Heart left ventricle (tissue), 16 donors: ENCODE measurements at regions not wholly inside any gene's neighbourhood (a gene's known extent, or its start where the extent isn't known, plus 50 kb on each side); places are given as distances from the start of the nearest gene placed in this dataset.
A peak's percentile ranks its signal among the peaks of the same experiment; 100 is the strongest.

Source experiments
- ATAC-seq, 4 donors: fragments of 200-7000 bp; cut with Tn5 transposase; one replicate each; pipeline ENCODE4 v1.9.1; 2020 to 2022; ENCODE audit warnings: moderate library complexity in 4 of 4, mild to moderate bottlenecking in 3 of 4, moderate number of reproducible peaks in 1 of 4
- DNase-seq, 5 donors: peaks; one replicate each; pipeline ENCODE4 v3.0.0-alpha.2; 2020
- H3K27ac ChIP-seq, 12 donors: fragments of 200-600 bp; sonication (generic) in 4 of 12; one replicate each; pipeline versions ENCODE4 v1.5.0 to v1.8.0; 2016 to 2022; ENCODE audit warnings: mild to moderate bottlenecking in 2 of 12
- H3K27me3 ChIP-seq, 9 donors: fragments of 200-600 bp; sonication (generic) in 2 of 9; one replicate each; pipeline versions ENCODE4 v1.5.1 to v1.8.0; 2016 to 2022; ENCODE audit warnings: mild to moderate bottlenecking in 3 of 9
- H3K36me3 ChIP-seq, 9 donors: fragments of 200-600 bp; sonication (generic) in 2 of 9; one replicate each; pipeline versions ENCODE4 v1.5.0 to v1.8.0; 2018 to 2022; ENCODE audit warnings: mild to moderate bottlenecking in 2 of 9
- H3K4me1 ChIP-seq, 12 donors: fragments of 200-600 bp; sonication (generic) in 4 of 12; one replicate each; pipeline versions ENCODE4 v1.5.0 to v1.8.0; 2016 to 2022; ENCODE audit warnings: mild to moderate bottlenecking in 3 of 12
- H3K4me3 ChIP-seq, 12 donors: fragments of 200-600 bp; sonication (generic) in 4 of 12; one replicate each; pipeline versions ENCODE4 v1.5.0 to v1.8.0; 2017 to 2022; ENCODE audit warnings: mild to moderate bottlenecking in 9 of 12, moderate library complexity in 4 of 12
- H3K9me3 ChIP-seq, 12 donors: fragments of 200-600 bp; sonication (generic) in 4 of 12; one replicate each; pipeline versions ENCODE4 v1.5.0 to v1.8.0; 2016 to 2022; ENCODE audit warnings: mild to moderate bottlenecking in 1 of 12
- POLR2A ChIP-seq, 2 donors: fragments of 450-650 bp; IDR thresholded peaks; one replicate each; pipeline ENCODE4 v1.6.1; 2017; ENCODE audit warnings: antibody characterized with exemption in 2 of 2, mild to moderate bottlenecking in 2 of 2, moderate library complexity in 2 of 2
- WGBS, 4 donors: extraction: QIAGEN DNeasy Blood & Tissue Kit in 2 of 4; methylation state at CpG; one replicate each; pipeline versions ENCODE4 v1.1.5 to v1.1.7; 2013 to 2018; 5-methylcytosine and 5-hydroxymethylcytosine counted together
- intact Hi-C, 10 donors: fragments of 100-400 bp; cut with DNase I; formaldehyde crosslinking; loops; one replicate each; pipeline versions ENCODE4 v1.11.1 to v1.14.2; 2022
- TF ChIP-seq, protein P1 (sequence below), 12 donors: fragments of 200-600 bp; sonication (generic) in 4 of 12; IDR thresholded peaks; one replicate each; pipeline versions ENCODE4 v1.5.0 to v1.8.0; 2018 to 2022; ENCODE audit warnings: antibody characterized with exemption in 12 of 12, mild to moderate bottlenecking in 5 of 12
- donor health status: ischemic (EF 13 %, LVEDD 7.1; RV severe dilation, severe dysfunction).
- donor health status: healthy with polysubstance abuse.
- donor health status: DM: no; HTN: yes; CAD: no.
- donor health status: DM: no; HTN: no; CAD: no.
- donor health status: ischemic (EF 25% LVEDD 6.9; RV normal size, moderate dysfunction).
- donor health status: ischemic (EF 25% LVEDD 5.7; RV mildly dilated, moderate dysfunction).
- donor health status: healthy.
- donor health status: DM: yes; HTN: yes; CAD: no.
- donor health status: ischemic (EF 35%, LVEDD 5.7; RV mildly dilated, moderate dysfunction).
- donor health status: nonischemic (EF 11% LVEDD 7.7; RV severe dilation, severe dysfunction).
- donor health status: DM: yes; HTN: yes; CAD: no.
- donor health status: PGD.
- donor health status: ischemic (EF 29% LVEDD 5.4; RV normal size, mild dysfunction).
- donor health status: nonischemic (EF 23%, LVEDD 6.1; RV moderate dilation, normal function).

DNA sequence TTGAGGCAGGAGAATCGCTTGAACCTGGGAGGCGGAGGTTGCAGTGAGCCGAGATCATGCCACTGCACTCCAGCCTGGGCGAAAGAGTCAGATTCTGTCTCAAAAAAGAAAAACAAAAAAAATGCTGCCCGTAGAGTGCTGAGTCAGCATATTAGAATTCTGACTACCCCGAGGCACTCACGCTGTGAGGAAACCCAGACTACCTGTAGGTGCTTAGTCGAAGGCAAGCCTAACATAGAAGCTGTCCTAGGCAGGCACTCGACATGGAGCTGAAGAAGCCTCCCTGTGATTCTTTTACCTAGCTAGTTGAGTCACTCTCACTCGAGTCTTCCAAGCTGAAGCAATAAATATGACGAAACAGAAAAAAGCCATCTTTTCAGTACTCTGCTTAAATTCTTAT is 1323.2 kb upstream of the DDX18 start:
- intact Hi-C loops, result no loop called here
- DNase-seq (no peak), ATAC-seq (no peak)
- Histone ChIP-seq H3K9me3 (peaks cover 0 to 20% (median 1%) of the 10 kb centered on the region in 12 donors), H3K36me3 (no peaks in the 10 kb centered on the region), H3K4me3 (no peak overlapping the region), H3K27ac (no peak overlapping the region), H3K27me3 (no peaks in the 10 kb centered on the region), H3K4me1 (no peaks in the 10 kb centered on the region)
- 76 to 86% (median 82%) methylated on average over 11 of the region's 11 CpGs for WGBS, 4 donors
- TF ChIP-seq, protein P1, sequence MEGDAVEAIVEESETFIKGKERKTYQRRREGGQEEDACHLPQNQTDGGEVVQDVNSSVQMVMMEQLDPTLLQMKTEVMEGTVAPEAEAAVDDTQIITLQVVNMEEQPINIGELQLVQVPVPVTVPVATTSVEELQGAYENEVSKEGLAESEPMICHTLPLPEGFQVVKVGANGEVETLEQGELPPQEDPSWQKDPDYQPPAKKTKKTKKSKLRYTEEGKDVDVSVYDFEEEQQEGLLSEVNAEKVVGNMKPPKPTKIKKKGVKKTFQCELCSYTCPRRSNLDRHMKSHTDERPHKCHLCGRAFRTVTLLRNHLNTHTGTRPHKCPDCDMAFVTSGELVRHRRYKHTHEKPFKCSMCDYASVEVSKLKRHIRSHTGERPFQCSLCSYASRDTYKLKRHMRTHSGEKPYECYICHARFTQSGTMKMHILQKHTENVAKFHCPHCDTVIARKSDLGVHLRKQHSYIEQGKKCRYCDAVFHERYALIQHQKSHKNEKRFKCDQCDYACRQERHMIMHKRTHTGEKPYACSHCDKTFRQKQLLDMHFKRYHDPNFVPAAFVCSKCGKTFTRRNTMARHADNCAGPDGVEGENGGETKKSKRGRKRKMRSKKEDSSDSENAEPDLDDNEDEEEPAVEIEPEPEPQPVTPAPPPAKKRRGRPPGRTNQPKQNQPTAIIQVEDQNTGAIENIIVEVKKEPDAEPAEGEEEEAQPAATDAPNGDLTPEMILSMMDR (IDR thresholded peaks at IDR 0.05), result no peak
- TF ChIP-seq POLR2A (IDR thresholded peaks at IDR 0.05), result no peak

GRCh38 chr2:116499389-116499788 is 1315.1 kb upstream of the DDX18 start:
- ATAC-seq (no peak), DNase-seq (no peak)
- Histone ChIP-seq H3K36me3 (no peaks in the 10 kb centered on the region), H3K4me1 (no peaks in the 10 kb centered on the region), H3K9me3 (peaks cover 0 to 3% (median 0%) of the 10 kb centered on the region in 12 donors), H3K27ac (no peak overlapping the region), H3K27me3 (no peaks in the 10 kb centered on the region), H3K4me3 (no peak overlapping the region)
- TF ChIP-seq, protein P1 (IDR thresholded peaks at IDR 0.05), result no peak
- no peak for TF ChIP-seq POLR2A (IDR thresholded peaks at IDR 0.05)
- WGBS, 4 donors, result 34 to 45% (median 38%) methylated on average over 5 of the region's 5 CpGs
- intact Hi-C loops, result no loop called here

DNA sequence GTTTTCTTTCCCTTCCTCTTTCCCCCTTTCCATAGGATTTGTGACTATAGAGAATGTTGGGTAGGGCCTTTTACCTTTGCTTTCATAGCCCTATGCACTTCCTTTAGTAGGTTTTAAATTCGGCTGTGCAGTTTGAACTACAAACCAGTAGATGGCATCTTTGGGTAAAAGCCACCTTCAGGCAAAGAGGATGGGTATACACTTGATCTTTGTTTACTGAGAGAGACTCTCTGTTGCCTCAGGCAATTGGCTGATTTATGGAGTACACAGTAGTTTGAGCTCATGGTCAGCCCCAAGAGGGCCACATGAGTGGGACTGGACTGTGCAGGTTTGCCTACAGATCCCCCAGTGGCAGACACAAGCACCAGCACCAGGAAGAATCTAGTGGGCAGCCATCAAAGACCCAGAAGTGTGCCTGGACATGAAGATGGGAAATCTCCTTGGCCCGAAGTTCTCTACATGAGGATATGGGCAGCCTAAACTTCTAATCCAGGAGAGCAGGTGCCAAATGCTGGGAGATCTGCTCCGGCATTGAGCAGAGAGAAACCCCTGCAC is 1304.3 kb upstream of the DDX18 start:
- WGBS, 4 donors, result 36 to 67% (median 48%) methylated on average over 2 to 3 of the region's 3 CpGs
- Histone ChIP-seq H3K27me3 (no peaks in the 10 kb centered on the region), H3K27ac (no peak overlapping the region), H3K4me3 (no peak overlapping the region), H3K36me3 (no peaks in the 10 kb centered on the region), H3K9me3 (peaks cover 0 to 8% (median 0%) of the 10 kb centered on the region in 12 donors), H3K4me1 (no peaks in the 10 kb centered on the region)
- ATAC-seq (no peak), DNase-seq (no peak)
- intact Hi-C loops, result loop anchor here in 1 of 10 donors (10.0 kb wide), 1 partner anchor 1265 kb away; no protein-coding TSS in a partner anchor
- TF ChIP-seq, protein P1 (IDR thresholded peaks at IDR 0.05), result peak in 1 of 12 donors; percentile 9
- no peak for TF ChIP-seq POLR2A (IDR thresholded peaks at IDR 0.05)

- no peak overlapping the region for H3K4me3 ChIP-seq
- H3K4me1 ChIP-seq, result no peaks in the 10 kb centered on the region
- no peak overlapping the region for H3K27ac ChIP-seq
- no peak for TF ChIP-seq POLR2A (IDR thresholded peaks at IDR 0.05)
- TF ChIP-seq, protein P1 (IDR thresholded peaks at IDR 0.05), result no peak
- intact Hi-C loops, result loop anchor here in 1 of 10 donors (10.0 kb wide), 1 partner anchor 1263 kb away; no protein-coding TSS in a partner anchor
- H3K9me3 ChIP-seq, result peaks cover 0 to 8% (median 0%) of the 10 kb centered on the region in 12 donors
- no peak for DNase-seq
- no peaks in the 10 kb centered on the region for H3K27me3 ChIP-seq
- no peak for ATAC-seq
- 39 to 53% (median 47%) methylated on average over 6 of the region's 6 CpGs for WGBS, 4 donors
- no peaks in the 10 kb centered on the region for H3K36me3 ChIP-seq
Observed at GRCh38 chr2:116511426-116511825, 1303.1 kb upstream of the DDX18 start.
